Thoracic aorta (tissue), 2 donors: ENCODE measurements at regions not wholly inside any gene's neighbourhood (a gene's known extent, or its start where the extent isn't known, plus 50 kb on each side); places are given as distances from the start of the nearest gene placed in this dataset.

Experiments
- ATAC-seq: fragments of 150-250 bp; one replicate; pipeline ENCODE4 v1.8.0; 2017; ENCODE audit warnings: low read depth; ENCODE audit not compliant: insufficient number of reproducible peaks, low FRiP score
- DNase-seq: peaks from one replicate; pipeline ENCODE4 v3.0.0-alpha.2; 2020; ENCODE audit warnings: low spot score
- H3K27ac ChIP-seq, 2 donors: fragments of 200-600 bp; sonication (generic); 1 replicate in 1 of 2; 2 replicates in 1 of 2; pipeline ENCODE4 v1.5.1; 2016; ENCODE audit warnings: mild to moderate bottlenecking in 2 of 2, moderate library complexity in 2 of 2
- H3K27me3 ChIP-seq: fragments of 200-600 bp; sonication (generic); replicated peaks from 2 replicates; pipeline ENCODE4 v1.6.0; 2016; ENCODE audit warnings: mild to moderate bottlenecking; ENCODE audit not compliant: insufficient read depth
- H3K36me3 ChIP-seq: fragments of 200-600 bp; sonication (generic); one replicate; pipeline ENCODE4 v1.5.1; 2016
- H3K4me1 ChIP-seq, 2 donors: fragments of 200-600 bp; sonication (generic); 1 replicate in 1 of 2; 2 replicates in 1 of 2; pipeline versions ENCODE4 v1.5.1 to v1.6.0; 2016; ENCODE audit warnings: low read depth in 2 of 2, mild to moderate bottlenecking in 1 of 2; ENCODE audit not compliant: control insufficient read depth in 1 of 2
- H3K4me3 ChIP-seq: fragments of 200-600 bp; sonication (generic); 2 replicates; pipeline ENCODE4 v1.5.1; 2016; ENCODE audit warnings: mild to moderate bottlenecking
- H3K9me3 ChIP-seq: fragments of 200-600 bp; sonication (generic); 2 replicates; pipeline ENCODE4 v1.5.1; 2016
- TF ChIP-seq, protein P1 (sequence below): fragments of 200-600 bp; sonication (generic); IDR thresholded peaks from one replicate; pipeline ENCODE4 v1.5.1; 2019; ENCODE audit warnings: antibody characterized with exemption

DNA sequence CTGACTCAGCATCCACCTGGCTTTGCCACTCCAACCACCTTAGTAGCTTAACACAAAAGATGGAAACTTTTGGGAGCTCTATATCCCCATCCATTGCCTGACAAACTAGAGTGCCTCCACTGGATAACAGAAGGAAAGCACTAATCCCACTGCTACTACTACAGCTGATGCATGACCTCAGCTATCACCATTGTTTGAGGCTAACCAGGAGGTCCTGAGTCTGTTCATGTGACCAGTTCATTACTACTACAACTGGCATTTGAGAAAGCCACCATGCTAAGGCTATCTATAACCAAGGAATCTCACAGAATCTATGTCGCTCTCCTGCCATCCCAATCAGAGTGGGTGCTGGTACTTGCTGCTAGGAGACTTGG lies 604.3 kb upstream of the CA10 start:
- DNase-seq (no peak), ATAC-seq (no peak)
- H3K36me3 ChIP-seq, result no peaks in the 10 kb centered on the region
- no peaks in the 10 kb centered on the region for H3K27me3 ChIP-seq
- peaks cover 2% of the 10 kb centered on the region for H3K9me3 ChIP-seq
- no peaks in the 10 kb centered on the region for H3K4me1 ChIP-seq
- H3K27ac ChIP-seq, result no peak overlapping the region
- TF ChIP-seq, protein P1, sequence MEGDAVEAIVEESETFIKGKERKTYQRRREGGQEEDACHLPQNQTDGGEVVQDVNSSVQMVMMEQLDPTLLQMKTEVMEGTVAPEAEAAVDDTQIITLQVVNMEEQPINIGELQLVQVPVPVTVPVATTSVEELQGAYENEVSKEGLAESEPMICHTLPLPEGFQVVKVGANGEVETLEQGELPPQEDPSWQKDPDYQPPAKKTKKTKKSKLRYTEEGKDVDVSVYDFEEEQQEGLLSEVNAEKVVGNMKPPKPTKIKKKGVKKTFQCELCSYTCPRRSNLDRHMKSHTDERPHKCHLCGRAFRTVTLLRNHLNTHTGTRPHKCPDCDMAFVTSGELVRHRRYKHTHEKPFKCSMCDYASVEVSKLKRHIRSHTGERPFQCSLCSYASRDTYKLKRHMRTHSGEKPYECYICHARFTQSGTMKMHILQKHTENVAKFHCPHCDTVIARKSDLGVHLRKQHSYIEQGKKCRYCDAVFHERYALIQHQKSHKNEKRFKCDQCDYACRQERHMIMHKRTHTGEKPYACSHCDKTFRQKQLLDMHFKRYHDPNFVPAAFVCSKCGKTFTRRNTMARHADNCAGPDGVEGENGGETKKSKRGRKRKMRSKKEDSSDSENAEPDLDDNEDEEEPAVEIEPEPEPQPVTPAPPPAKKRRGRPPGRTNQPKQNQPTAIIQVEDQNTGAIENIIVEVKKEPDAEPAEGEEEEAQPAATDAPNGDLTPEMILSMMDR, result no peak
- no peak overlapping the region for H3K4me3 ChIP-seq

DNA sequence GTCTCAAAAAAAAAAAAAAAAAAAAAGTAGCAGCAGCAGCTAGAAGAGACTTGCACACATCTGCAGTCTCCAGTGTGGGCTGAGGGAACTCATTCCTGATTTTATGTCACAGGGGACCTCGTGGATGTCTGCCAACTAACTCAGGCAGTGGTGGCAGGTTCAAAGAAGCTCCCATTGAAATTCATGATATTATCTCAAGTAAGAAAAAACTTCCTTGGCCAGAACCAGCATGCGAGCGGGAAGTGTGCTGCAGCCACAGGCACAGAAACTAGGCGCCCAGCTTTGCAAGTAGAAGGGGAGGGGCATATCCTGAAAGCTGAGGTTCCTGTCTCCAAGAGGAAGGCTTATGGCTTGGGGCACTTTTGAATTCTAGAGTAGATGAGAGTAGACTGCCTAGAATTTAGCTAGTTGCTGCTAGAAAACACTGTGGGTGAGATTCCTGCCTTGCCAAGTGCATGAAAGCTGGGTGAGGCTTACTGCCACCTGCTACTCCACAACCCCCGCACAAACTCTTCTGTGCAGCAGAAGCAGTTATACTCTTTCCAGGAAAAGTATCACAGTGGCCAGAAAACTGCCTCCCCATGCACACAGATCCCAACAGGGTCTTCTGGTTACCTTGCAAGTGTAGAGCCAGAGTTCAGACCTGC lies 603.8 kb upstream of the CA10 start:
- H3K27me3 ChIP-seq, result no peaks in the 10 kb centered on the region
- H3K9me3 ChIP-seq, result peaks cover 2% of the 10 kb centered on the region
- no peak overlapping the region for H3K27ac ChIP-seq
- TF ChIP-seq, protein P1, result no peak
- no peak overlapping the region for H3K4me3 ChIP-seq
- ATAC-seq, result no peak
- H3K36me3 ChIP-seq, result no peaks in the 10 kb centered on the region
- no peak for DNase-seq
- H3K4me1 ChIP-seq, result no peaks in the 10 kb centered on the region

- Histone ChIP-seq H3K27me3 (no peaks in the 10 kb centered on the region), H3K4me1 (no peaks in the 10 kb centered on the region), H3K4me3 (no peak overlapping the region), H3K9me3 (peaks cover 2% of the 10 kb centered on the region), H3K27ac (no peak overlapping the region), H3K36me3 (no peaks in the 10 kb centered on the region)
- DNase-seq (no peak), ATAC-seq (no peak)
- TF ChIP-seq, protein P1, result no peak
Observed at GRCh38 chr17:52759864-52760263, 601.4 kb upstream of the CA10 start.

GRCh38 chr17:52758481-52758880 lies 600.0 kb upstream of the CA10 start:
- no peaks in the 10 kb centered on the region for H3K4me1 ChIP-seq
- H3K27ac ChIP-seq, result no peak overlapping the region
- H3K9me3 ChIP-seq, result no peaks in the 10 kb centered on the region
- TF ChIP-seq, protein P1, result no peak
- no peaks in the 10 kb centered on the region for H3K36me3 ChIP-seq
- no peak overlapping the region for H3K4me3 ChIP-seq
- DNase-seq, result no peak
- H3K27me3 ChIP-seq, result no peaks in the 10 kb centered on the region
- no peak for ATAC-seq

DNA sequence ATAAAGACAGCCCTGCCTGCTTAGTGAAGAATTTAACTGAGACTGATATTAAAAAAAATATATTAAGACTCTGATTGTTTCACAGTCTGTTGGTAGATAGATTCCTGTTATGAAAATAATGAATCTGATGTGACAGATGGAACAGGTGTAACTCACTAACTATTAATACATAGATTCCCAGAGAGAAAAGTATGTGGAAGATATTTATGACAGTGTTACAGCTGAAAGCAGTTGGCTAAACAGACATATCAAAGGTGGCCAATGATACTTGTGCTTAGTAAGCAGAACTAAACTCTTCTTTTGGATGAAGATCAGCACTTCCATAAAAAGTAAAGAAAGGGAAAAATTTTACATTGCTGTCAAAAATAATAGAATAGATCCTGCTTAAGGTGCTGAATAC lies 598.2 kb upstream of the CA10 start:
- ATAC-seq, result no peak

More for the DNA sequence above, 598.2 kb upstream of the CA10 start:
- no peaks in the 10 kb centered on the region for H3K9me3 ChIP-seq
- no peak for DNase-seq
- no peaks in the 10 kb centered on the region for H3K27me3 ChIP-seq
- H3K36me3 ChIP-seq, result no peaks in the 10 kb centered on the region
- TF ChIP-seq, protein P1, result no peak
- no peaks in the 10 kb centered on the region for H3K4me1 ChIP-seq
- H3K4me3 ChIP-seq, result no peak overlapping the region
- H3K27ac ChIP-seq, result no peak overlapping the region
